Prostate gland (tissue), 2 donors: ENCODE measurements at regions not wholly inside any gene's neighbourhood (a gene's known extent, or its start where the extent isn't known, plus 50 kb on each side); places are given as distances from the start of the nearest gene placed in this dataset.

ENCODE experiments used
- DNase-seq: peaks from one replicate; pipeline ENCODE4 v3.0.0-alpha.2; 2019; ENCODE audit warnings: low spot score
- H3K27ac ChIP-seq, 2 donors: fragments of 200-600 bp; sonication (generic); 2 replicates each; pipeline ENCODE4 v1.5.1; 2017 to 2019
- H3K27me3 ChIP-seq: fragments of 200-600 bp; sonication (generic); replicated peaks from 2 replicates; pipeline ENCODE4 v1.5.1; 2019; ENCODE audit not compliant: insufficient read depth
- H3K36me3 ChIP-seq, 2 donors: fragments of 200-600 bp; sonication (generic); 1 replicate in 1 of 2; 2 replicates in 1 of 2; pipeline versions ENCODE4 v1.5.1 to v1.8.1; 2017 to 2019
- H3K4me1 ChIP-seq: fragments of 200-600 bp; sonication (generic); replicated peaks from 2 replicates; pipeline ENCODE4 v1.5.1; 2019
- H3K4me3 ChIP-seq, 2 donors: fragments of 200-600 bp; sonication (generic); 2 replicates each; pipeline ENCODE4 v1.5.1; 2017 to 2019
- H3K9me3 ChIP-seq: fragments of 200-600 bp; sonication (generic); 2 replicates; pipeline ENCODE4 v1.5.1; 2017
- CTCF ChIP-seq, 4 experiments: fragments of 200-600 bp in 2 of 4; fragments of 450-650 bp in 2 of 4; sonication (generic) in 2 of 4; IDR thresholded peaks; 1 replicate in 3 of 4; 2 replicates in 1 of 4; pipeline ENCODE4 v1.5.1; 2016 to 2019; ENCODE audit warnings: antibody characterized with exemption in 4 of 4, mild to moderate bottlenecking in 2 of 4, moderate library complexity in 2 of 4
- POLR2A ChIP-seq: fragments of 450-650 bp; IDR thresholded peaks from one replicate; pipeline ENCODE4 v1.6.1; 2016; ENCODE audit warnings: antibody characterized with exemption, mild to moderate bottlenecking
- POLR2AphosphoS5 ChIP-seq: sonication (generic); formaldehyde crosslinking; IDR thresholded peaks from one replicate; pipeline ENCODE4 v1.6.1; 2017; ENCODE audit warnings: antibody characterized with exemption
- WGBS: methylation state at CpG from one replicate; pipeline ENCODE4 v1.1.5; 2018; 5-methylcytosine and 5-hydroxymethylcytosine counted together
- intact Hi-C: fragments of 100-400 bp; cut with DNase I; formaldehyde crosslinking; loops from one replicate; pipeline ENCODE4 v1.14.2; 2022

- Histone ChIP-seq H3K4me3 (no peak overlapping the region), H3K27ac (no peak overlapping the region), H3K27me3 (no peaks in the 10 kb centered on the region), H3K4me1 (no peaks in the 10 kb centered on the region), H3K36me3 (no peaks in the 10 kb centered on the region), H3K9me3 (no peaks in the 10 kb centered on the region)
- no peak for TF ChIP-seq CTCF (IDR thresholded peaks at IDR 0.05)
- no peak for TF ChIP-seq POLR2A
- no peak for TF ChIP-seq POLR2AphosphoS5
- intact Hi-C loops = no loop called here
- no peak for DNase-seq
Observed at GRCh38 chr4:96471956-96472867, 632.3 kb downstream of the PDHA2 start.

GRCh38 chr4:96473246-96473645 is 633.4 kb downstream of the PDHA2 start:
- 80% methylated on average over 1 of the region's 1 CpG for WGBS
- no peaks in the 10 kb centered on the region for H3K36me3 ChIP-seq

GRCh38 chr4:96483308-96484030 is 643.6 kb downstream of the PDHA2 start:
- no peak overlapping the region for H3K4me3 ChIP-seq
- no peaks in the 10 kb centered on the region for H3K36me3 ChIP-seq
- 83% methylated on average over 4 of the region's 4 CpGs for WGBS
- no peaks in the 10 kb centered on the region for H3K27me3 ChIP-seq
- TF ChIP-seq CTCF (IDR thresholded peaks at IDR 0.05) (peak in 1 of 4 experiments; percentile 4), POLR2AphosphoS5 (no peak), POLR2A (no peak)
- no peak overlapping the region for H3K27ac ChIP-seq
- intact Hi-C loops = no loop called here
- H3K4me1 ChIP-seq = no peaks in the 10 kb centered on the region
- no peak for DNase-seq
- H3K9me3 ChIP-seq = no peaks in the 10 kb centered on the region

More at GRCh38 chr4:96473246-96473645, 633.4 kb downstream of the PDHA2 start:
- Histone ChIP-seq H3K27ac (no peak overlapping the region), H3K4me3 (no peak overlapping the region), H3K27me3 (no peaks in the 10 kb centered on the region), H3K4me1 (no peaks in the 10 kb centered on the region), H3K9me3 (no peaks in the 10 kb centered on the region)
- TF ChIP-seq POLR2AphosphoS5 = no peak
- TF ChIP-seq CTCF (IDR thresholded peaks at IDR 0.05) = no peak
- TF ChIP-seq POLR2A = no peak
- intact Hi-C loops = no loop called here
- DNase-seq = no peak

- Histone ChIP-seq H3K4me1 (no peaks in the 10 kb centered on the region), H3K27ac (no peak overlapping the region), H3K27me3 (no peaks in the 10 kb centered on the region), H3K36me3 (no peaks in the 10 kb centered on the region), H3K4me3 (no peak overlapping the region), H3K9me3 (no peaks in the 10 kb centered on the region)
- TF ChIP-seq POLR2AphosphoS5 (no peak), CTCF (IDR thresholded peaks at IDR 0.05) (no peak), POLR2A (no peak)
- intact Hi-C loops = no loop called here
- DNase-seq = no peak
Observed at GRCh38 chr4:96486563-96486962, 646.7 kb downstream of the PDHA2 start.
